ENCODE measurements at regions not wholly inside any gene's neighbourhood (a gene's known extent, or its start where the extent isn't known, plus 50 kb on each side); places are given as distances from the start of the nearest gene placed in this dataset.

GRCh38 chr2:54063967-54064535, 51.4 kb upstream of the ACYP2 start:
- BruUV-seq (replicated peaks), result no TSS peak
- H4K20me1 ChIP-seq (ENCODE audit: control insufficient read depth, insufficient read depth), result no peaks in the 10 kb centered on the region
- H3K9ac ChIP-seq (ENCODE audit: control insufficient read depth, insufficient read depth, low read length), result no peak overlapping the region
- no peak overlapping the region for H2AFZ ChIP-seq (ENCODE audit: control insufficient read depth, low read depth, low read length)
- WGBS (ENCODE audit: insufficient coverage, insufficient replicate concordance, low lambda C conversion rate, missing lambda C conversion rate), result 79% methylated on average over 1 of the region's 3 CpGs
- no peak overlapping the region for H3K27ac ChIP-seq (ENCODE audit: control insufficient read depth, insufficient read depth)
- no peak overlapping the region for H3K4me3 ChIP-seq
- H3K79me2 ChIP-seq (ENCODE audit: control insufficient read depth, insufficient read depth, low read length), result no peaks in the 10 kb centered on the region
- no peak for TF ChIP-seq NFXL1 (IDR thresholded peaks at IDR 0.05; ENCODE audit: borderline replicate concordance)
- no peak for TF ChIP-seq NFYB (IDR thresholded peaks at IDR 0.05; ENCODE audit: insufficient read depth, low read depth, low read length)
- TF ChIP-seq RBBP5 (conservative IDR thresholded peaks at IDR 0.05), result no peak
- no peak for TF ChIP-seq BCL3 (IDR thresholded peaks at IDR 0.05; ENCODE audit: borderline replicate concordance, insufficient read depth, low read depth, low read length, poor library complexity, severe bottlenecking)
- no peak for TF ChIP-seq MLLT1 (IDR thresholded peaks at IDR 0.05)
- TF ChIP-seq TAF1 (IDR thresholded peaks at IDR 0.05; ENCODE audit: borderline replicate concordance, low read depth, low read length), result no peak
- no peak for TF ChIP-seq IRF5 (IDR thresholded peaks at IDR 0.05; ENCODE audit: borderline replicate concordance)
- no peak for TF ChIP-seq ZBTB33 (IDR thresholded peaks at IDR 0.05)
- no peak for TF ChIP-seq ZNF384 (IDR thresholded peaks at IDR 0.05; ENCODE audit: borderline replicate concordance, low read depth, low read length)
- TF ChIP-seq RFX5 (IDR thresholded peaks at IDR 0.05; ENCODE audit: low read depth, low read length), result no peak
- no peak for TF ChIP-seq SKIL (IDR thresholded peaks at IDR 0.05; ENCODE audit: low read depth, poor library complexity, severe bottlenecking)
- no peak for TF ChIP-seq KLF5 (IDR thresholded peaks at IDR 0.05; ENCODE audit: partially characterized antibody)
- TF ChIP-seq MEF2B (IDR thresholded peaks at IDR 0.05; ENCODE audit: partially characterized antibody, poor library complexity, severe bottlenecking), result no peak
- FAIRE-seq (no peak), DNase-seq (ENCODE audit: low read depth, low spot score) (no peak), ATAC-seq (no peak)
- SMC1A ChIA-PET (ENCODE audit: uncharacterized antibody, unreplicated experiment), result no interaction called here
- RAD21 ChIA-PET (ENCODE audit: unreplicated experiment), result no interaction called here
- H3K4me2 ChIP-seq (ENCODE audit: control insufficient read depth, insufficient read depth), result no peak overlapping the region
- H3K36me3 ChIP-seq (ENCODE audit: control insufficient read depth in 2 of 2, insufficient read depth in 2 of 2, low read length in 1 of 2), result no peaks in the 10 kb centered on the region
- CTCF ChIA-PET, result interaction anchor here (2.7 kb wide), 1 partner anchor 11 kb away, joined by 12 read pairs; no protein-coding TSS in a partner anchor
- intact Hi-C loops (cut with micrococcal nuclease; ENCODE audit: unreplicated experiment) (no loop called here), in situ Hi-C loops (cut with MboI) (no loop called here)
- POLR2A ChIA-PET, result no interaction called here
- no peaks in the 10 kb centered on the region for H3K4me1 ChIP-seq (ENCODE audit: control insufficient read depth, insufficient read depth, low read length)
- H3K27me3 ChIP-seq (replicated peaks in 1 of 2; ENCODE audit: control insufficient read depth in 2 of 2, insufficient read depth in 2 of 2, low read length in 1 of 2), result no peaks in the 10 kb centered on the region
- no peaks in the 10 kb centered on the region for H3K9me3 ChIP-seq (replicated peaks; ENCODE audit: control insufficient read depth, insufficient read depth, low read length)
